ENCODE measurements at regions not wholly inside any gene's neighbourhood (a gene's known extent, or its start where the extent isn't known, plus 50 kb on each side); places are given as distances from the start of the nearest gene placed in this dataset.
A peak's percentile ranks its signal among the peaks of the same experiment; 100 is the strongest.
"Not testable (repeated sequence)": the region's sequence is repeated elsewhere in the genome, so short reads cannot be mapped to it uniquely, and the experiment has no call there.

GRCh38 chr6:85936916-85937315 lies 294.2 kb upstream of the SYNCRIP start:
- no peak for DNase-seq

- DNase-seq, result peak; percentile 48
Measured at GRCh38 chr6:85923013-85923430, 280.3 kb upstream of the SYNCRIP start.

- no peak for DNase-seq
Measured at GRCh38 chr6:85920782-85921181, 278.1 kb upstream of the SYNCRIP start.

GRCh38 chr6:85917522-85917921 lies 274.8 kb upstream of the SYNCRIP start:
- DNase-seq, result no peak

GRCh38 chr6:85913001-85913400 lies 270.3 kb upstream of the SYNCRIP start:
- DNase-seq, result no peak

GRCh38 chr6:85912582-85912981 lies 269.9 kb upstream of the SYNCRIP start:
- no peak for DNase-seq

- DNase-seq, result no peak
Measured at GRCh38 chr6:85911067-85911466, 268.4 kb upstream of the SYNCRIP start.

GRCh38 chr6:85908120-85908519 lies 265.4 kb upstream of the SYNCRIP start:
- not testable (repeated sequence) for DNase-seq

- no peak for DNase-seq
Measured at GRCh38 chr6:85892346-85892745, 249.7 kb upstream of the SYNCRIP start.

GRCh38 chr6:85887461-85887860 lies 244.8 kb upstream of the SYNCRIP start:
- DNase-seq, result no peak

- DNase-seq, result no peak
Measured at GRCh38 chr6:85868685-85869084, 226.0 kb upstream of the SYNCRIP start.

- DNase-seq, result no peak
Measured at GRCh38 chr6:85867595-85867994, 224.9 kb upstream of the SYNCRIP start.

- no peak for DNase-seq
Measured at GRCh38 chr6:85866758-85867401, 224.2 kb upstream of the SYNCRIP start.

- no peak for DNase-seq
Measured at GRCh38 chr6:85866370-85866730, 223.7 kb upstream of the SYNCRIP start.

GRCh38 chr6:85865420-85866369 lies 223.0 kb upstream of the SYNCRIP start:
- DNase-seq, result peak; percentile 74

- peak; percentile 20 for DNase-seq
Measured at GRCh38 chr6:85864453-85865401, 222.0 kb upstream of the SYNCRIP start.

GRCh38 chr6:85856235-85856634 lies 213.5 kb upstream of the SYNCRIP start:
- no peak for DNase-seq

GRCh38 chr6:85838351-85839119 lies 195.8 kb upstream of the SYNCRIP start:
- DNase-seq, result not testable (repeated sequence)

GRCh38 chr6:85828973-85829372 lies 186.3 kb upstream of the SYNCRIP start:
- DNase-seq, result no peak

- DNase-seq, result no peak
Measured at GRCh38 chr6:85826997-85827396, 184.3 kb upstream of the SYNCRIP start.

- DNase-seq, result no peak
Measured at GRCh38 chr6:85824329-85824728, 181.6 kb upstream of the SYNCRIP start.

- DNase-seq, result no peak
Measured at GRCh38 chr6:85810558-85810957, 167.9 kb upstream of the SYNCRIP start.

All from EL (cell line).